Endothelial cell of umbilical vein (primary cell): ENCODE measurements at regions not wholly inside any gene's neighbourhood (a gene's known extent, or its start where the extent isn't known, plus 50 kb on each side); places are given as distances from the start of the nearest gene placed in this dataset.

Experiments used
- BruUV-seq: library from RNA; stranded (reverse); fragments of 400-500 nt; replicated peaks from 2 replicates; lab custom pipeline; 2021; lab: Mats Ljungman, UMichigan
- CTCF ChIA-PET: fragments of 300-600, 350-600 bp; sonication (Branson Sonifier 250); formaldehyde crosslinking; loops from one replicate; lab custom pipeline; 2021; ENCODE audit warnings: antibody characterized with exemption, inconsistent platforms; lab: Charles Lee
- POLR2A ChIA-PET: fragments of 300-600, 350-600 bp; sonication (Branson Sonifier 250); formaldehyde crosslinking; loops from one replicate; lab custom pipeline; 2021; ENCODE audit warnings: antibody characterized with exemption, inconsistent platforms; lab: Charles Lee
- DNase-seq: peaks from one replicate; pipeline ENCODE4 v3.0.0-alpha.2; 2011; ENCODE audit warnings: low read depth, low spot score
- FAIRE-seq: peaks from 2 replicates; lab custom pipeline; 2011; peaks lifted over from hg19 to GRCh38; lab: Jason Lieb, UNC
- H2AFZ ChIP-seq: 2 replicates; pipeline ENCODE4 v1.6.0; 2012; ENCODE audit warnings: low read depth, low read length, control low read depth, inconsistent platforms
- H3K27ac ChIP-seq: 2 replicates; pipeline ENCODE4 v1.5.1; 2011; ENCODE audit warnings: low read depth, mild to moderate bottlenecking, control low read depth, low read length, moderate library complexity; ENCODE audit not compliant: insufficient read depth
- H3K27me3 ChIP-seq, 2 experiments: 2 replicates each; pipeline versions ENCODE4 v1.6.0 to v1.6.1; 2011; ENCODE audit warnings: low read length in 2 of 2, mixed read lengths in 1 of 2; ENCODE audit not compliant: control insufficient read depth in 2 of 2, insufficient read depth in 2 of 2
- H3K36me3 ChIP-seq, 2 experiments: 2 replicates in 1 of 2; 3 replicates in 1 of 2; pipeline ENCODE4 v1.5.1; 2011; ENCODE audit warnings: low read length in 2 of 2, mild to moderate bottlenecking in 1 of 2, moderate library complexity in 1 of 2; ENCODE audit not compliant: control insufficient read depth in 2 of 2, insufficient read depth in 2 of 2; ENCODE audit errors: extremely low read depth in 1 of 2
- H3K4me1 ChIP-seq: 3 replicates; pipeline ENCODE4 v1.5.1; 2011; ENCODE audit warnings: mild to moderate bottlenecking, low read length; ENCODE audit not compliant: control insufficient read depth, insufficient read depth; ENCODE audit errors: extremely low read depth
- H3K4me2 ChIP-seq: 2 replicates; pipeline ENCODE4 v1.6.1; 2011; ENCODE audit warnings: low read length, control low read depth, mixed read lengths; ENCODE audit not compliant: insufficient read depth
- H3K4me3 ChIP-seq, 3 experiments: fragments of 200-600 bp in 1 of 3; sonication (generic), shearing (Covaris generic) in 1 of 3; replicated peaks in 1 of 3; 2 replicates each; pipeline ENCODE4 v1.5.1; 2011 to 2016; ENCODE audit warnings: control low read depth in 3 of 3, low read length in 3 of 3, mild to moderate bottlenecking in 2 of 3, inconsistent platforms in 1 of 3, low read depth in 1 of 3, moderate library complexity in 1 of 3; ENCODE audit not compliant: insufficient read depth in 1 of 3
- H3K79me2 ChIP-seq: 2 replicates; pipeline ENCODE4 v1.6.0; 2012; ENCODE audit warnings: low read length, inconsistent platforms; ENCODE audit not compliant: control insufficient read depth, insufficient read depth
- H3K9ac ChIP-seq: replicated peaks from 2 replicates; pipeline ENCODE3; 2011; ENCODE audit warnings: low read length, control low read depth; ENCODE audit not compliant: insufficient read depth; ENCODE audit errors: extremely low read depth
- H3K9me1 ChIP-seq: replicated peaks from 3 replicates; pipeline ENCODE4 v1.6.0; 2011; ENCODE audit warnings: mild to moderate bottlenecking, low read length; ENCODE audit not compliant: control insufficient read depth, insufficient read depth; ENCODE audit errors: extremely low read depth
- H3K9me3 ChIP-seq: replicated peaks from 2 replicates; pipeline ENCODE4 v1.5.1; 2012; ENCODE audit warnings: low read length, inconsistent platforms; ENCODE audit not compliant: control insufficient read depth, insufficient read depth
- H4K20me1 ChIP-seq: replicated peaks from 2 replicates; pipeline ENCODE3; 2011; ENCODE audit warnings: mild to moderate bottlenecking, low read length; ENCODE audit not compliant: control insufficient read depth, insufficient read depth; ENCODE audit errors: extremely low read depth
- FOS ChIP-seq: IDR thresholded peaks from 2 replicates; pipeline ENCODE4 v1.6.1; 2011; ENCODE audit warnings: mild to moderate bottlenecking, low read length, moderate library complexity, borderline replicate concordance; ENCODE audit not compliant: insufficient read depth
- GATA2 ChIP-seq: IDR thresholded peaks from 2 replicates; pipeline ENCODE4 v1.7.0; 2011; ENCODE audit warnings: low read depth, mild to moderate bottlenecking, moderate library complexity, mixed read lengths, low read length; ENCODE audit not compliant: insufficient read length, insufficient read depth
- JUN ChIP-seq: IDR thresholded peaks from 2 replicates; pipeline ENCODE4 v1.6.1; 2011; ENCODE audit warnings: borderline replicate concordance, low read depth; ENCODE audit not compliant: insufficient read length, insufficient read depth
- MYC ChIP-seq: IDR thresholded peaks from one replicate; pipeline ENCODE4 v1.6.1; 2011; ENCODE audit warnings: mild to moderate bottlenecking, low read depth, low read length
- POLR2A ChIP-seq: IDR thresholded peaks from 2 replicates; pipeline ENCODE4 v1.6.1; 2012; ENCODE audit warnings: low read depth, mild to moderate bottlenecking, control low read depth, low read length
- POLR2AphosphoS5 ChIP-seq: IDR thresholded peaks from 2 replicates; pipeline ENCODE4 v1.6.1; 2012; ENCODE audit warnings: low read depth, mild to moderate bottlenecking, control low read depth, low read length, moderate library complexity; ENCODE audit not compliant: insufficient read depth
- dilution Hi-C: fragments of 300-500 bp; cut with MboI; formaldehyde crosslinking; loops from one replicate; pipeline ENCODE4 v1.15.0; 2019; ENCODE audit warnings: low sequenced_read_pairs; ENCODE audit not compliant: extremely low pct_ligation_motif_present
- intact Hi-C: fragments of 100-400 bp; cut with micrococcal nuclease; formaldehyde crosslinking; loops from one replicate; pipeline ENCODE4 v1.10.0; 2022
- TF ChIP-seq, protein P1 (sequence below): IDR thresholded peaks from 2 replicates; pipeline ENCODE4 v1.6.1; 2011; ENCODE audit not compliant: insufficient read depth, insufficient read length
- TF ChIP-seq, protein P2 (sequence below), 2 donors: IDR thresholded peaks; 1 replicate in 1 of 2; 2 replicates in 1 of 2; pipeline ENCODE4 v1.5.1; 2011; ENCODE audit warnings: low read length in 2 of 2, mild to moderate bottlenecking in 2 of 2, moderate library complexity in 2 of 2, control low read depth in 1 of 2, inconsistent platforms in 1 of 2, low read depth in 1 of 2; ENCODE audit not compliant: insufficient read depth in 1 of 2; ENCODE audit errors: extremely low read depth in 1 of 2

DNA sequence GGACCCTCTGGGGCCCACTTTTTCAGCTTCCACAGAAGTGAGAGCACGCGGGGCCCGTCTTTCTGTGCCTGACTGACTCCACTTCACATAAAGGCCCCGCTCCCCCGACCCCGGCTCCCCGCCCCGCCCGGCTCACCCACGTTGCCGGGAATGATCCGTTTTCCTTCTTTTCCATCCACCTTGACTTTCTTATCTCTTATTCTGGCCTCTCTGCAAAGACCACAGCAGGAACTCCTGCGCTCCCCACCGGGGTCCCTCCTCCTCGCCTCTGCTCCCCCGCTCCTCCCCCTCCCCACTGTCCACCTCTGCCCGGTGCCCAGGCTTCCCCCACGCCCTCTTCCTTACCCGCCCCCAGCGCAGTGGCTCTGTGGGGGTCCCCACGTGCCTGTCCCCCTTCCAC, 54.2 kb upstream of the CLDN24 start:
- Histone ChIP-seq H3K9ac (no peak overlapping the region), H3K4me1 (no peaks in the 10 kb centered on the region), H3K9me1 (no peaks in the 10 kb centered on the region), H3K4me3 (no peak overlapping the region), H2AFZ (no peak overlapping the region), H3K4me2 (no peak overlapping the region), H3K79me2 (no peaks in the 10 kb centered on the region), H3K9me3 (no peaks in the 10 kb centered on the region), H3K27me3 (peaks cover 0 to 4% of the 10 kb centered on the region in 2 experiments), H3K36me3 (no peaks in the 10 kb centered on the region), H4K20me1 (no peaks in the 10 kb centered on the region), H3K27ac (no peak overlapping the region)
- DNase-seq: no peak
- CTCF ChIA-PET: no interaction called here
- intact Hi-C loops (no loop called here), dilution Hi-C loops (no loop called here)
- TF ChIP-seq POLR2AphosphoS5 (no peak), MYC (no peak), GATA2 (no peak), FOS (no peak), POLR2A (no peak), JUN (no peak)
- TF ChIP-seq, protein P1, sequence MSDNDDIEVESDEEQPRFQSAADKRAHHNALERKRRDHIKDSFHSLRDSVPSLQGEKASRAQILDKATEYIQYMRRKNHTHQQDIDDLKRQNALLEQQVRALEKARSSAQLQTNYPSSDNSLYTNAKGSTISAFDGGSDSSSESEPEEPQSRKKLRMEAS: no peak
- TF ChIP-seq, protein P2, sequence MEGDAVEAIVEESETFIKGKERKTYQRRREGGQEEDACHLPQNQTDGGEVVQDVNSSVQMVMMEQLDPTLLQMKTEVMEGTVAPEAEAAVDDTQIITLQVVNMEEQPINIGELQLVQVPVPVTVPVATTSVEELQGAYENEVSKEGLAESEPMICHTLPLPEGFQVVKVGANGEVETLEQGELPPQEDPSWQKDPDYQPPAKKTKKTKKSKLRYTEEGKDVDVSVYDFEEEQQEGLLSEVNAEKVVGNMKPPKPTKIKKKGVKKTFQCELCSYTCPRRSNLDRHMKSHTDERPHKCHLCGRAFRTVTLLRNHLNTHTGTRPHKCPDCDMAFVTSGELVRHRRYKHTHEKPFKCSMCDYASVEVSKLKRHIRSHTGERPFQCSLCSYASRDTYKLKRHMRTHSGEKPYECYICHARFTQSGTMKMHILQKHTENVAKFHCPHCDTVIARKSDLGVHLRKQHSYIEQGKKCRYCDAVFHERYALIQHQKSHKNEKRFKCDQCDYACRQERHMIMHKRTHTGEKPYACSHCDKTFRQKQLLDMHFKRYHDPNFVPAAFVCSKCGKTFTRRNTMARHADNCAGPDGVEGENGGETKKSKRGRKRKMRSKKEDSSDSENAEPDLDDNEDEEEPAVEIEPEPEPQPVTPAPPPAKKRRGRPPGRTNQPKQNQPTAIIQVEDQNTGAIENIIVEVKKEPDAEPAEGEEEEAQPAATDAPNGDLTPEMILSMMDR (IDR thresholded peaks at IDR 0.05; ENCODE audit: extremely low read depth in 1 of 2, insufficient read depth in 1 of 2, low read depth in 1 of 2, low read length in 2 of 2): no peak
- no peak for FAIRE-seq
- no TSS peak for BruUV-seq
- POLR2A ChIA-PET: no interaction called here
